HepG2 (cell line): ENCODE measurements at regions not wholly inside any gene's neighbourhood (a gene's known extent, or its start where the extent isn't known, plus 50 kb on each side); places are given as distances from the start of the nearest gene placed in this dataset.

Experiments
- CTCF ChIP-seq: sonication (generic); formaldehyde crosslinking; IDR thresholded peaks from 2 replicates; pipeline ENCODE4 v1.5.0; 2020; ENCODE audit warnings: mild to moderate bottlenecking, missing genetic modification reagents, moderate library complexity
- NBN ChIP-seq: fragments of 450-650 bp; conservative IDR thresholded peaks from 2 replicates; pipeline ENCODE4 v1.6.1; 2017

- TF ChIP-seq NBN (no peak), CTCF (CRISPR knock-in tag) (no peak)
These were observed 99.8 kb downstream of the PJA1 start for GRCh38 chrX:69065451-69065850.
